A549 (cell line): ENCODE measurements at regions not wholly inside any gene's neighbourhood (a gene's known extent, or its start where the extent isn't known, plus 50 kb on each side); places are given as distances from the start of the nearest gene placed in this dataset.
"Not testable (repeated sequence)": the region's sequence is repeated elsewhere in the genome, so short reads cannot be mapped to it uniquely, and the experiment has no call there.

Experiments used
- HDAC2 ChIP-seq: fragments of 200-600 bp; sonication (generic); IDR thresholded peaks from 2 replicates; pipeline ENCODE4 v1.6.1; 2016
- RFX5 ChIP-seq: fragments of 450-650 bp; IDR thresholded peaks from 2 replicates; pipeline ENCODE4 v1.7.1; 2014; ENCODE audit warnings: antibody characterized with exemption, mild to moderate bottlenecking, moderate library complexity
- TF ChIP-seq, protein P1 (sequence below): fragments of >200 bp; sonication (Bioruptor Twin); formaldehyde crosslinking; IDR thresholded peaks from 3 replicates; pipeline ENCODE4 v1.5.1; 2016
- TF ChIP-seq, protein P2 (sequence below): fragments of 200-600 bp; sonication (generic); IDR thresholded peaks from 2 replicates; pipeline ENCODE4 v1.6.1; 2016; ENCODE audit warnings: antibody characterized with exemption, mild to moderate bottlenecking, moderate library complexity

DNA sequence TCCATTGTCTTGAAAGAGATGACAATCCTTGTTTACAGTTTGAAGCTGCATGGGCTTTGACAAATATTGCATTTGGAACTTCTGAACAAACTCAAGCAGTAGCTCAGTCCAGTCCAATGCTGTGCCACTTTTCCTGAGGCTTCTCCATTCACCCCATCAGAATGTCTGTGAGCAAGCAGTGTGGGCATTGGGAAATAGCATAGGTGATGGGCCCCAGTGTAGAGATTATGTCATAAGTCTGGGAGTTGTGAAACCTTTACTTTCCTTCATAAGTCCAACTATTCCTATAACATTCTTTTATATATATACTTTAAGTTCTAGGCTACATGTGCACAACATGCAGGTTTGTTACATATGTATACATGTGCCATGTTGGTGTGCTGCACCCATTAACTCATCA, 163.4 kb upstream of the NT5E start:
- not testable (repeated sequence) for TF ChIP-seq HDAC2, RFX5
- TF ChIP-seq, protein P1, sequence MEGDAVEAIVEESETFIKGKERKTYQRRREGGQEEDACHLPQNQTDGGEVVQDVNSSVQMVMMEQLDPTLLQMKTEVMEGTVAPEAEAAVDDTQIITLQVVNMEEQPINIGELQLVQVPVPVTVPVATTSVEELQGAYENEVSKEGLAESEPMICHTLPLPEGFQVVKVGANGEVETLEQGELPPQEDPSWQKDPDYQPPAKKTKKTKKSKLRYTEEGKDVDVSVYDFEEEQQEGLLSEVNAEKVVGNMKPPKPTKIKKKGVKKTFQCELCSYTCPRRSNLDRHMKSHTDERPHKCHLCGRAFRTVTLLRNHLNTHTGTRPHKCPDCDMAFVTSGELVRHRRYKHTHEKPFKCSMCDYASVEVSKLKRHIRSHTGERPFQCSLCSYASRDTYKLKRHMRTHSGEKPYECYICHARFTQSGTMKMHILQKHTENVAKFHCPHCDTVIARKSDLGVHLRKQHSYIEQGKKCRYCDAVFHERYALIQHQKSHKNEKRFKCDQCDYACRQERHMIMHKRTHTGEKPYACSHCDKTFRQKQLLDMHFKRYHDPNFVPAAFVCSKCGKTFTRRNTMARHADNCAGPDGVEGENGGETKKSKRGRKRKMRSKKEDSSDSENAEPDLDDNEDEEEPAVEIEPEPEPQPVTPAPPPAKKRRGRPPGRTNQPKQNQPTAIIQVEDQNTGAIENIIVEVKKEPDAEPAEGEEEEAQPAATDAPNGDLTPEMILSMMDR, result not testable (repeated sequence)
- TF ChIP-seq, protein P2, sequence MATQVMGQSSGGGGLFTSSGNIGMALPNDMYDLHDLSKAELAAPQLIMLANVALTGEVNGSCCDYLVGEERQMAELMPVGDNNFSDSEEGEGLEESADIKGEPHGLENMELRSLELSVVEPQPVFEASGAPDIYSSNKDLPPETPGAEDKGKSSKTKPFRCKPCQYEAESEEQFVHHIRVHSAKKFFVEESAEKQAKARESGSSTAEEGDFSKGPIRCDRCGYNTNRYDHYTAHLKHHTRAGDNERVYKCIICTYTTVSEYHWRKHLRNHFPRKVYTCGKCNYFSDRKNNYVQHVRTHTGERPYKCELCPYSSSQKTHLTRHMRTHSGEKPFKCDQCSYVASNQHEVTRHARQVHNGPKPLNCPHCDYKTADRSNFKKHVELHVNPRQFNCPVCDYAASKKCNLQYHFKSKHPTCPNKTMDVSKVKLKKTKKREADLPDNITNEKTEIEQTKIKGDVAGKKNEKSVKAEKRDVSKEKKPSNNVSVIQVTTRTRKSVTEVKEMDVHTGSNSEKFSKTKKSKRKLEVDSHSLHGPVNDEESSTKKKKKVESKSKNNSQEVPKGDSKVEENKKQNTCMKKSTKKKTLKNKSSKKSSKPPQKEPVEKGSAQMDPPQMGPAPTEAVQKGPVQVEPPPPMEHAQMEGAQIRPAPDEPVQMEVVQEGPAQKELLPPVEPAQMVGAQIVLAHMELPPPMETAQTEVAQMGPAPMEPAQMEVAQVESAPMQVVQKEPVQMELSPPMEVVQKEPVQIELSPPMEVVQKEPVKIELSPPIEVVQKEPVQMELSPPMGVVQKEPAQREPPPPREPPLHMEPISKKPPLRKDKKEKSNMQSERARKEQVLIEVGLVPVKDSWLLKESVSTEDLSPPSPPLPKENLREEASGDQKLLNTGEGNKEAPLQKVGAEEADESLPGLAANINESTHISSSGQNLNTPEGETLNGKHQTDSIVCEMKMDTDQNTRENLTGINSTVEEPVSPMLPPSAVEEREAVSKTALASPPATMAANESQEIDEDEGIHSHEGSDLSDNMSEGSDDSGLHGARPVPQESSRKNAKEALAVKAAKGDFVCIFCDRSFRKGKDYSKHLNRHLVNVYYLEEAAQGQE, result not testable (repeated sequence)
